Osteocyte (in vitro differentiated cells): ENCODE measurements at regions not wholly inside any gene's neighbourhood (a gene's known extent, or its start where the extent isn't known, plus 50 kb on each side); places are given as distances from the start of the nearest gene placed in this dataset.

Experiments
- DNase-seq: peaks from one replicate; pipeline ENCODE4 v3.0.0; 2021; ENCODE audit warnings: mixed read lengths; ENCODE audit not compliant: unreplicated experiment; ENCODE audit errors: extremely low spot score
- H3K27ac Mint-ChIP-seq: one replicate; pipeline ENCODE4 v1.8.0; 2021; ENCODE audit warnings: mild to moderate bottlenecking, mixed read lengths; ENCODE audit not compliant: unreplicated experiment
- H3K27me3 Mint-ChIP-seq: one replicate; pipeline ENCODE4 v1.8.0; 2021; ENCODE audit warnings: mixed read lengths; ENCODE audit not compliant: unreplicated experiment
- H3K36me3 Mint-ChIP-seq: one replicate; pipeline ENCODE4 v1.8.0; 2021; ENCODE audit warnings: mixed read lengths; ENCODE audit not compliant: unreplicated experiment
- H3K4me1 Mint-ChIP-seq: one replicate; pipeline ENCODE4 v1.8.0; 2021; ENCODE audit warnings: mixed read lengths; ENCODE audit not compliant: unreplicated experiment
- H3K4me3 Mint-ChIP-seq: one replicate; pipeline ENCODE4 v1.8.0; 2021; ENCODE audit warnings: mild to moderate bottlenecking, moderate library complexity, mixed read lengths; ENCODE audit not compliant: unreplicated experiment
- H3K9me3 Mint-ChIP-seq: one replicate; pipeline ENCODE4 v1.8.0; 2021; ENCODE audit warnings: mixed read lengths; ENCODE audit not compliant: unreplicated experiment
- CTCF ChIP-seq: fragments of 200-600 bp; sonication (generic); IDR thresholded peaks from 2 replicates; pipeline ENCODE4 v1.5.0; 2021; ENCODE audit warnings: antibody characterized with exemption, mild to moderate bottlenecking, moderate library complexity

GRCh38 chr22:34390400-34390799, 470.1 kb upstream of the LARGE1 start:
- Mint-ChIP-seq H3K36me3 (peaks cover 3% of the 10 kb centered on the region), H3K9me3 (peaks cover 52% of the 10 kb centered on the region), H3K4me1 (no peaks in the 10 kb centered on the region), H3K4me3 (no peak overlapping the region), H3K27ac (no peak overlapping the region), H3K27me3 (no peaks in the 10 kb centered on the region)
- no peak for TF ChIP-seq CTCF
- DNase-seq: no peak

- no peak overlapping the region for H3K4me3 Mint-ChIP-seq
- DNase-seq: no peak
- no peaks in the 10 kb centered on the region for H3K4me1 Mint-ChIP-seq
- TF ChIP-seq CTCF: no peak
- no peak overlapping the region for H3K27ac Mint-ChIP-seq
- no peaks in the 10 kb centered on the region for H3K36me3 Mint-ChIP-seq
- H3K27me3 Mint-ChIP-seq: no peaks in the 10 kb centered on the region
- H3K9me3 Mint-ChIP-seq: peaks cover 31% of the 10 kb centered on the region
Measured at GRCh38 chr22:34395370-34395769, 475.1 kb upstream of the LARGE1 start.

GRCh38 chr22:34403667-34404066, 483.4 kb upstream of the LARGE1 start:
- no peaks in the 10 kb centered on the region for H3K4me1 Mint-ChIP-seq
- H3K9me3 Mint-ChIP-seq: peaks cover 54% of the 10 kb centered on the region
- no peak overlapping the region for H3K4me3 Mint-ChIP-seq
- no peaks in the 10 kb centered on the region for H3K36me3 Mint-ChIP-seq
- H3K27me3 Mint-ChIP-seq: no peaks in the 10 kb centered on the region
- TF ChIP-seq CTCF: no peak
- H3K27ac Mint-ChIP-seq: no peak overlapping the region
- DNase-seq: no peak

GRCh38 chr22:34410111-34410510, 489.8 kb upstream of the LARGE1 start:
- no peak for DNase-seq
- no peak for TF ChIP-seq CTCF
- Mint-ChIP-seq H3K27ac (no peak overlapping the region), H3K9me3 (peaks cover 13% of the 10 kb centered on the region), H3K27me3 (no peaks in the 10 kb centered on the region), H3K36me3 (no peaks in the 10 kb centered on the region), H3K4me3 (no peak overlapping the region), H3K4me1 (no peaks in the 10 kb centered on the region)

- H3K4me1 Mint-ChIP-seq: no peaks in the 10 kb centered on the region
- no peak for DNase-seq
- H3K36me3 Mint-ChIP-seq: no peaks in the 10 kb centered on the region
- peak; percentile 36 for TF ChIP-seq CTCF
- no peak overlapping the region for H3K27ac Mint-ChIP-seq
- H3K27me3 Mint-ChIP-seq: no peaks in the 10 kb centered on the region
- no peak overlapping the region for H3K4me3 Mint-ChIP-seq
- peaks cover 11% of the 10 kb centered on the region for H3K9me3 Mint-ChIP-seq
Measured at GRCh38 chr22:34414467-34415440, 494.5 kb upstream of the LARGE1 start.
